ENCODE measurements at regions not wholly inside any gene's neighbourhood (a gene's known extent, or its start where the extent isn't known, plus 50 kb on each side); places are given as distances from the start of the nearest gene placed in this dataset.

DNA sequence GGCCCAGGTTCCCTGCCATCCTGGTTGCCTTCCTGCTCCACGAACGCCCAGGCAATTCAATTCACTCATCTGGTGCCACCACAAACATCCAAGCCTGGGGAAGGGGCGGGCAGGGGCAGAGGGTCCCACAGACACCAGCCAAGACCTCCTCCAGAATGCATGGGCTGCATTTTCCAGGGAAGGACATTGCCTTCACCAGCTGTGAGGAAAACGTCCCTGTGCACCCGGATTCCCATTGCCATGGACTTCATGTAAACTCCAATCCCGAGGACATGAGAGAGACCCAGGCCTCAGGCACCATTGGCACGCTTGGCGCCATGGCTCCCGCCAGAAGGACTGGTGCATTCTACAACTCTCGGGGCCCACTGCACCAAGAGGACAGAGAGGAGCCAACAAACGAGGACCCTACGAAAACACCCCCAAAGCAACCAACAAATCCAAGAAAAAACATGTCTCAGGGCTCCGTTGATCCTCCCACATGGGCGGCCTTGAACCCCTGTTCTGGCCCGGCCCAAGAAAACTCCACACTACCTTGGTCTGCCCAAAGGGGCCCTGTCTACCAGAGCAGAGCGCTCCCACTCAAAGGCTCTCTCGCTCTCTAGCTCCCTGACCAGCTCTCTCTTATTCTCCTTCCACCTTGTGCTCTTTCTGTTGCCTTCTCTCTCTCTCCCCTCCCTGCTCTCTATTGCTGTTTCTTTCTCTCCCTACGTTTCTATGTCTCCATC is 183.9 kb downstream of the ALG10 start:
- TF ChIP-seq, protein P1, sequence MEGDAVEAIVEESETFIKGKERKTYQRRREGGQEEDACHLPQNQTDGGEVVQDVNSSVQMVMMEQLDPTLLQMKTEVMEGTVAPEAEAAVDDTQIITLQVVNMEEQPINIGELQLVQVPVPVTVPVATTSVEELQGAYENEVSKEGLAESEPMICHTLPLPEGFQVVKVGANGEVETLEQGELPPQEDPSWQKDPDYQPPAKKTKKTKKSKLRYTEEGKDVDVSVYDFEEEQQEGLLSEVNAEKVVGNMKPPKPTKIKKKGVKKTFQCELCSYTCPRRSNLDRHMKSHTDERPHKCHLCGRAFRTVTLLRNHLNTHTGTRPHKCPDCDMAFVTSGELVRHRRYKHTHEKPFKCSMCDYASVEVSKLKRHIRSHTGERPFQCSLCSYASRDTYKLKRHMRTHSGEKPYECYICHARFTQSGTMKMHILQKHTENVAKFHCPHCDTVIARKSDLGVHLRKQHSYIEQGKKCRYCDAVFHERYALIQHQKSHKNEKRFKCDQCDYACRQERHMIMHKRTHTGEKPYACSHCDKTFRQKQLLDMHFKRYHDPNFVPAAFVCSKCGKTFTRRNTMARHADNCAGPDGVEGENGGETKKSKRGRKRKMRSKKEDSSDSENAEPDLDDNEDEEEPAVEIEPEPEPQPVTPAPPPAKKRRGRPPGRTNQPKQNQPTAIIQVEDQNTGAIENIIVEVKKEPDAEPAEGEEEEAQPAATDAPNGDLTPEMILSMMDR (IDR thresholded peaks at IDR 0.05; ENCODE audit: low read depth, low read length, missing control alignments) = no peak
- no peak overlapping the region for H3K4me3 ChIP-seq (ENCODE audit: low read depth, low read length)
- no peak for DNase-seq (ENCODE audit: low read depth)

DNA sequence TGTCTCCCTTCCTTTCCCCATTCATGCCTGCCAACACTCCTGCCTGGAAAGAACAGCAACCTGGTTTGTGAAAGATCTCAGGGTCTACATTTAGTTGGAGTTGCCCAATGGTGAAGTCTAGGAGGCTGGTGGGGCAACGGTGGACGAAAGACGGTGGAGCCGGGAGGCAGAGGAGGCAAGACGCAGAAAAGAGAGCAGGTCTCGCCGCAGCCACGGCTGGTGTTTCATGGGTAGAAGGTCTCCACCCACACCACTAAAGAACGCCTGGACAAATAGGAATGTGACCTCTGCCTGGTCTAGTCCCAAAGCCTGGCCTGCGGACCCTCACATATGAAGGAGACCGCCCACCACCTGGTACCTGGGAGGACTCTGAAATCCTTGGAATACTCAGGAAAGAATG is 185.6 kb downstream of the ALG10 start:
- DNase-seq (ENCODE audit: low read depth) = no peak
- no peak overlapping the region for H3K4me3 ChIP-seq (ENCODE audit: low read depth, low read length)
- TF ChIP-seq, protein P1 (IDR thresholded peaks at IDR 0.05; ENCODE audit: low read depth, low read length, missing control alignments) = no peak

DNA sequence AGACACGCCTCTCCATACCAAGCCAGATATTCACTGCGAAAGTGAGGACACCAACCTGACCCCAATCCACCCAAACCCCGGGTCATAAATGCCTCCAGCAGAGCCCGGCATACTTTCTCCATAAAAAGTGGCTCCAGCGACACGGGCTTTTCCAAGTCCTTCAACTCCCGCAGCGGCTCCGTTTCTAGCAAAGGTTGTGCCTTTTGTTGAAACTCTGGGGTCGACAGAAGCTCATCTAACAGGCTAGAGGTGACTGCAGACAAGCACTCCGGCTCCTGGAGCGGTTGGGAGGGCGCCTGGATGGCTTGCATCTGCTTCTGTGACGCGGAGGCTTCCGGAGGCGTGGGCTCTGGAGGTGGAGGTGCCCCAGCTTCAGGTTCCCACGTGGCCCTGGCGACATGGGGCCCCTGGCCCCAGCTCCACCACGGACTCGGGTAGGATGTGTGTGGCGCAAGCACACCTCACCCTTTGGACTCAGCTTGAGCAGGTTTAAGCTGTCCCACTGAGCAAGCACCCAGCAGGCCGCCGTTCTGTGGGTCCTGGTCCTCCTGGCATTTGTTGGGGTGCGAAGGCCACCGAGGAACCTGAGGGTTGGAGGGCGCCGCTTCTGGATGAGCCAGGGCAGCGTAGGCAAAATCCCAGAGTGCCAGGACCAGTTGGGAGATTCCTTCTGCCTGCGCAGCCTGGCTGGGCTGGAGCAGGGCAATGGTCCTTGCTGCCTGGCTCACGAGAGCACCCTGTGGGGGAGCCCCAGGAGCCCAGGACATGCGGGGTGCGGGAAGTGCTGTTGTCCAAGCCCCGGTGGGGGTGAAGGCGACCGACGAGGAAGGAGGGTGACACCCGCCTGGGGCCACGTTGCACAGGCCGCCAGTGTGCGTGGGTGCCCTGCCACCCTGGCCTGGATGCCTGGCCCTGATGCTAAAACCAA is 186.3 kb downstream of the ALG10 start:
- TF ChIP-seq, protein P1 (IDR thresholded peaks at IDR 0.05; ENCODE audit: low read depth, low read length, missing control alignments) = no peak
- no peak for DNase-seq (ENCODE audit: low read depth)
- no peak overlapping the region for H3K4me3 ChIP-seq (ENCODE audit: low read depth, low read length)

DNA sequence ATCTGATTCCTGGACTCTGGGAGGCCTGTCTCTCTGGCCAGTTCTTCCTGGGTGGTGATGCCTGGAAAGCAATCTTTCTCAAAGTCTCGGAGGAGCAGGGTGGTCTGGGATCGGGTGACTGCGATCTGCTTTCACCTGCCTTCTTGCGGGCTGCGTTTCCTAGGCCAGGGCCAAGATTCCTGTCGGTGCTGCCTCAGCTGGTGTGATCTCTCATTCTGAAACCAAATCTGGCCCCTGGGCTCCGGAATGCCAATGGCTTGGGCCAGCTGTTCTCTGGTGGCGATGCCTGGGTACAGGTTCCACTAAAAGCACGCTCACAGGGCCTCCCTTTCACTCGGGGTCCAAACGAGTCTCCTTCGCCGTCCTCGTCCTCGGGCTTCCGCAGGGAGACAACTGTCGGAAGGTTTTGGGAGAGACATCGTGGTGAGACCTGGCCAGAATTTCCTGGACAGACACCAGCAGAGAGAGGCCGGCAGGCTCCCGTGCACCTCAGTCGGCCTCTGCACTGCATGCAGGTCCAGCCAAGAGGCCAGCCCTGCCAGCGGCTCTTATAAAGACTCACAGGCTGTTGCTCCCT is 187.1 kb downstream of the ALG10 start:
- H3K4me3 ChIP-seq (ENCODE audit: low read depth, low read length) = no peak overlapping the region
- TF ChIP-seq, protein P1 (IDR thresholded peaks at IDR 0.05; ENCODE audit: low read depth, low read length, missing control alignments) = no peak
- no peak for DNase-seq (ENCODE audit: low read depth)

DNA sequence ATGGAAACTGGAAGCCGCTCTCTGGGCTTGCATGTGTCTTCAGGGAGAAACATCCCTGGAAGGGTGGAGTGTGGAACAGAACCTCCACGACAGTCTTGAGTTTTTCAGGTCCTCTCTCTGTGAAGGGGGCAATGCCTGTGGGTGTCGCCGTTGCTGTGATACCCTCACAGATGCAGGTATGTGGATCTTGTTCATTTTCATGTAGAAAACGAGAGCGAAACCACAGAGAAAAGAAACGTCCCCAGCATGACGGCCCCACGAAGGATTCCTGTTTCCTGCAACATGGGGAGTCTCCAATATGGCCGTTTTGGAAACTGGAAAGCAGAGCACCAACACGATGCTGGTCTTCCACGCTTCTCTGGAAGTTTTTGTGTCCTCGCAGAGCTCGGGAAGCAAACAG is 187.9 kb downstream of the ALG10 start:
- no peak overlapping the region for H3K4me3 ChIP-seq (ENCODE audit: low read depth, low read length)
- no peak for DNase-seq (ENCODE audit: low read depth)
- TF ChIP-seq, protein P1 (IDR thresholded peaks at IDR 0.05; ENCODE audit: low read depth, low read length, missing control alignments) = no peak

DNA sequence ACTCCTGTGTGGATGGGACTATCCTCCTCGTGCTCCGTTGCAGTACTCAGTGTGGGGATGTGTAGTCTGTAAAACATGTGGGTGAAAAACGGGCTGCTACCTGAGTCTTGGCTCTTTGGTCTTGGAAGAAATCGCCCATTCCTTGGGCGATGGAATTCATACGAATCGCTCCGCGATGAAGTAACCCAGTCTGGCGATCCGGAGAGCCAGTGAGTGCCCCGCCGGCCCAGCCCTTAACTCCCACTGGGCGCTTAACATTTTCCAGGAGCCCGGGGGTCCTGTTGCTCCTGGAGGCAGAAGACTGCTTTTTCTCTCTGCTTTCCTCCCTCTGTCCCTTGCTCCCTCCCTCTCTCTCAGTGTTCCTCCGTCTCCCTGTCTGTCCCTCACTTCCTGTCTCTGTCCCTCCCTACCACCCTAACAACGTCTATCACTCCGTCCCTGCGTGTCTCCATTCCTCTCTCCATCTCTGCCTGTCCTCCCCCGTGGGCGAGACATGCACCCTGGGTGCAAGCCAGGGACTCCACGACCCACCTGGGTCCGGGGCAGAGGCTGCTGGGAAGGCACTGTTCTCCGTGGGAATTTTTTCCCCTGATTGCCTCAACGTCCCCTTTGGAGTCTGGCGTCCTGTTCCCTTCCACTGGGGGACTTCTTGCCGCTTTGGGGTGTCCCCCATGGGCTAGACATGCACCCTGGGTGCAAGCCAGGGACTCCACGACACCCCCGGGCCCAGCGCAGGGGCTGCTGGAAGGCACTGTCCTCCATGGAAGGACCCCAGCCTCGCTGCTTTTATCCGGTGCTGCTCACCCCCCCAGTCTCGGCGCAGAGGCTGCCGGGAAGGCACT is 188.6 kb downstream of the ALG10 start:
- TF ChIP-seq, protein P1 (IDR thresholded peaks at IDR 0.05; ENCODE audit: low read depth, low read length, missing control alignments) = no peak
- no peak overlapping the region for H3K4me3 ChIP-seq (ENCODE audit: low read depth, low read length)
- no peak for DNase-seq (ENCODE audit: low read depth)
